ENCODE measurements at regions not wholly inside any gene's neighbourhood (a gene's known extent, or its start where the extent isn't known, plus 50 kb on each side); places are given as distances from the start of the nearest gene placed in this dataset.

DNA sequence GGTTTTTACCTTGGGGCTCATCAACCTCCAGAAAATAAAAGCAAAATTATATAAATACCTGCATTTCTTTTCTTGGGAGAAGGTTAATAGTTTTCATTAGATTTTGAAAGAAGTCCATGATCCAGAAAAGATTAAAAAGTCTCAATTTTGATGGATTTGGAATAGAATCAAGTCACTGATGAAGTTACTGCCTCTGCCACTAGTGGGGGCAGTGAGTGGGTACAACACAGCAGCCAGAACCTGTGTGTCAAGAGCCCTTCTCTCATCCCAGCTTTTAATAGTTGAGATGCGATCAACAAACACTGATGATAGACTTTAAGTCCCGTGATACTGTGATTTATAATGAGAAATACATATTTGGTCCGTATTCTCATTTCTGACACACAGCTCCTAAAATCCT lies 686.7 kb downstream of the DIAPH3 start:
- DNase-seq = no peak
- Mint-ChIP-seq H3K4me1 (ENCODE audit: low read depth, unreplicated experiment) (no peaks in the 10 kb centered on the region), H3K27me3 (ENCODE audit: unreplicated experiment) (no peaks in the 10 kb centered on the region), H3K4me3 (ENCODE audit: low read depth, unreplicated experiment) (no peak overlapping the region), H3K9me3 (ENCODE audit: low read depth, unreplicated experiment) (no peaks in the 10 kb centered on the region), H3K36me3 (ENCODE audit: insufficient read depth, unreplicated experiment) (no peaks in the 10 kb centered on the region), H3K27ac (ENCODE audit: unreplicated experiment) (no peak overlapping the region)
- intact Hi-C loops (cut with micrococcal nuclease; ENCODE audit: unreplicated experiment) = loop anchor here (10.0 kb wide), 1 partner anchor 198 kb away; no protein-coding TSS in a partner anchor
- CTCF ChIA-PET = no interaction called here
- TF ChIP-seq, protein P1, sequence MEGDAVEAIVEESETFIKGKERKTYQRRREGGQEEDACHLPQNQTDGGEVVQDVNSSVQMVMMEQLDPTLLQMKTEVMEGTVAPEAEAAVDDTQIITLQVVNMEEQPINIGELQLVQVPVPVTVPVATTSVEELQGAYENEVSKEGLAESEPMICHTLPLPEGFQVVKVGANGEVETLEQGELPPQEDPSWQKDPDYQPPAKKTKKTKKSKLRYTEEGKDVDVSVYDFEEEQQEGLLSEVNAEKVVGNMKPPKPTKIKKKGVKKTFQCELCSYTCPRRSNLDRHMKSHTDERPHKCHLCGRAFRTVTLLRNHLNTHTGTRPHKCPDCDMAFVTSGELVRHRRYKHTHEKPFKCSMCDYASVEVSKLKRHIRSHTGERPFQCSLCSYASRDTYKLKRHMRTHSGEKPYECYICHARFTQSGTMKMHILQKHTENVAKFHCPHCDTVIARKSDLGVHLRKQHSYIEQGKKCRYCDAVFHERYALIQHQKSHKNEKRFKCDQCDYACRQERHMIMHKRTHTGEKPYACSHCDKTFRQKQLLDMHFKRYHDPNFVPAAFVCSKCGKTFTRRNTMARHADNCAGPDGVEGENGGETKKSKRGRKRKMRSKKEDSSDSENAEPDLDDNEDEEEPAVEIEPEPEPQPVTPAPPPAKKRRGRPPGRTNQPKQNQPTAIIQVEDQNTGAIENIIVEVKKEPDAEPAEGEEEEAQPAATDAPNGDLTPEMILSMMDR (IDR thresholded peaks at IDR 0.05; ENCODE audit: unreplicated experiment) = no peak
- BruUV-seq (replicated peaks) = no TSS peak

DNA sequence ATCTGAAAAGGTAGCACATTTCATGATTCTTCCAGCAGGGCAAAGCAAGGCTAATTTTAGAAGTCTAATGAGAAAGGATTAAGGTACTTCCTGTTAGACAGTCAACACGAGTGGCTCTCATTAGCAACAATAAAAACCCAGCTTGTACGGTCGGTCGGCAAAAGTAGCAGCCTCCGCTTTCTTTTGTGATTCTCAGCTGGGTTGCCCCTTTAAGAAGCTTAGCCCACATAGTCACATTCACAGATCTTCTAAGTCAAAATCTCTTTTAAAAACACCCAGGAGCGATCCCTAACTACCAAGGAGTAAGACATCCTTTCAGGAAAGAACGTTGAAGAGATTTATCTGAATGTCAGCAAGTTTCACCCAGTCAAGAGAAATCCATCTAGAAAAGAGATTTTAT lies 684.8 kb downstream of the DIAPH3 start:
- H3K9me3 Mint-ChIP-seq (ENCODE audit: low read depth, unreplicated experiment) = no peaks in the 10 kb centered on the region
- H3K36me3 Mint-ChIP-seq (ENCODE audit: insufficient read depth, unreplicated experiment) = no peaks in the 10 kb centered on the region
- no peak overlapping the region for H3K4me3 Mint-ChIP-seq (ENCODE audit: low read depth, unreplicated experiment)
- CTCF ChIA-PET = no interaction called here
- intact Hi-C loops (cut with micrococcal nuclease; ENCODE audit: unreplicated experiment) = loop anchor here (10.0 kb wide), 1 partner anchor 196 kb away; no protein-coding TSS in a partner anchor
- no peak overlapping the region for H3K27ac Mint-ChIP-seq (ENCODE audit: unreplicated experiment)
- BruUV-seq (replicated peaks) = no TSS peak
- no peaks in the 10 kb centered on the region for H3K4me1 Mint-ChIP-seq (ENCODE audit: low read depth, unreplicated experiment)
- H3K27me3 Mint-ChIP-seq (ENCODE audit: unreplicated experiment) = no peaks in the 10 kb centered on the region
- TF ChIP-seq, protein P1 (IDR thresholded peaks at IDR 0.05; ENCODE audit: unreplicated experiment) = no peak
- no peak for DNase-seq

DNA sequence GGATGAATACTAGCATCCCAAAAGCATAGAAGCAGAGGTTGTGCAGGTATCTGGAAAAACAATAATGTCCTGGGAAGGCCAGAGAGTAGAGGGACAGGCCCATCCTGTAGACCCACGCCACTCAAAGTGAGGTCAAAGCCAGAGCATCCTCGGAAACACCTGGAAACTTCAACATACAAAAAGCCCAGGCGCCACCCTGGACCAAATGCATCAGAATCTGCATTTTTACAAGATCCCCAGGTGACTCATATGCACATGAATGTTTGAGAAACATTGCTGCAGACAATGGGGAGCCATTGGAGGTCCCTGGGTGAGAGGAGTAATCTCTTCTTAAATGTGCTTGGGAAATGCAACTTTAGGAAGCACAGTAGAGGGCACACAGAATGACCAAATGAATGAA lies 684.1 kb downstream of the DIAPH3 start:
- Mint-ChIP-seq H3K4me1 (ENCODE audit: low read depth, unreplicated experiment) (no peaks in the 10 kb centered on the region), H3K27ac (ENCODE audit: unreplicated experiment) (no peak overlapping the region), H3K36me3 (ENCODE audit: insufficient read depth, unreplicated experiment) (no peaks in the 10 kb centered on the region), H3K4me3 (ENCODE audit: low read depth, unreplicated experiment) (no peak overlapping the region), H3K27me3 (ENCODE audit: unreplicated experiment) (no peaks in the 10 kb centered on the region), H3K9me3 (ENCODE audit: low read depth, unreplicated experiment) (no peaks in the 10 kb centered on the region)
- BruUV-seq (replicated peaks) = no TSS peak
- DNase-seq = no peak
- CTCF ChIA-PET = no interaction called here
- TF ChIP-seq, protein P1 (IDR thresholded peaks at IDR 0.05; ENCODE audit: unreplicated experiment) = no peak
- intact Hi-C loops (cut with micrococcal nuclease; ENCODE audit: unreplicated experiment) = loop anchor here (10.0 kb wide), 1 partner anchor 195 kb away; no protein-coding TSS in a partner anchor

DNA sequence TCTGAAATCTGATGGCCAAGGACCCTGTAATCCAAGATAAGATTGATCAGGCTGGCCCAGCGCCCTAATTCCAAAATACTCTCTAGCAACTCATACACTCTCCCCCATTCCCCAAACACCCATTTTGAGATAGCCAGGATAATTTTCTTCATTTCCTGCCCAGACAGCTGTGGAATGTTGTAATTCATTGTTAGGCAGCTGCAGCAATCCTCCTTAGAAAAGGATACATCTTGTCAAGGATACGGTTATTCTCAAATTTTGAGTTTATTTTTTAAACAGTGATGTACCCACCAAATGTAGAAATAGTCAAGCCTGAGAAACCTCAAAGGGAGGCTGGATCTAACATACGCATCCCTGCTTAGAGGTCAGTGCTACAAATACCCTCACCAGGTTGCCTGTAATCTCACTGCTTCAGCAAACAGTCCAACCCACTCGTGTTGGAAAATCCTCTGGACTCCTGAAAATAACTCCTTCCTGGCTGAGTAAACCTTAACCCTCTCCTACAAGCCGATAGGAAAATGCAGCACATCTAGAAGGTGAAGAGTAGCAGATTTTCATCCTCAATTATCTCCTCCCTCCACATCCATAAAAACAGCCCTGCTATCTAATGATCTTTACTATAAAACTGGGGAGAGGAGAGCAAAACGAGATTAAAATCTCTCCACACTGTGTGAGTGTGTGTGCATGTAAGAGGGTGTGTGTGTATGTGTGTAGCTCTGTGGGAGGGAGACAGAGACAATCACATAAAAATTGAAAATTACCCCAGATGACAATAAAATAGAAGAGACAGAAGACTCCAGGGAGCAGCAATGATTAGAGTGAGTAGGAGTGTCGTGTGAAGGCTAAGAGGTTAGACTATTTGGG lies 683.1 kb downstream of the DIAPH3 start:
- no TSS peak for BruUV-seq (replicated peaks)
- Mint-ChIP-seq H3K27ac (ENCODE audit: unreplicated experiment) (no peak overlapping the region), H3K4me3 (ENCODE audit: low read depth, unreplicated experiment) (no peak overlapping the region), H3K9me3 (ENCODE audit: low read depth, unreplicated experiment) (no peaks in the 10 kb centered on the region), H3K36me3 (ENCODE audit: insufficient read depth, unreplicated experiment) (no peaks in the 10 kb centered on the region), H3K4me1 (ENCODE audit: low read depth, unreplicated experiment) (no peaks in the 10 kb centered on the region), H3K27me3 (ENCODE audit: unreplicated experiment) (no peaks in the 10 kb centered on the region)
- CTCF ChIA-PET = no interaction called here
- intact Hi-C loops (cut with micrococcal nuclease; ENCODE audit: unreplicated experiment) = no loop called here
- DNase-seq = no peak
- TF ChIP-seq, protein P1 (IDR thresholded peaks at IDR 0.05; ENCODE audit: unreplicated experiment) = no peak
